H9 (cell line): ENCODE measurements at regions not wholly inside any gene's neighbourhood (a gene's known extent, or its start where the extent isn't known, plus 50 kb on each side); places are given as distances from the start of the nearest gene placed in this dataset.

ENCODE experiments used
- DNase-seq: peaks from one replicate; pipeline ENCODE4 v3.0.0-alpha.2; 2017
- H2AFZ ChIP-seq: one replicate; pipeline ENCODE4 v1.6.1; 2013; ENCODE audit warnings: mild to moderate bottlenecking, low read length, control low read depth, moderate library complexity
- H2AK5ac ChIP-seq: 2 replicates; pipeline ENCODE4 v1.6.1; 2013; ENCODE audit warnings: low read length, control low read depth, mixed read lengths; ENCODE audit not compliant: insufficient read length
- H2BK120ac ChIP-seq: one replicate; pipeline ENCODE4 v1.6.1; 2013; ENCODE audit warnings: low read depth, mild to moderate bottlenecking, low read length, control low read depth, inconsistent platforms; ENCODE audit not compliant: poor library complexity, severe bottlenecking
- H2BK12ac ChIP-seq: 2 replicates; pipeline ENCODE4 v1.6.1; 2013; ENCODE audit warnings: low read length, control low read depth, mixed read lengths, low read depth; ENCODE audit not compliant: insufficient read length
- H2BK15ac ChIP-seq: 2 replicates; pipeline ENCODE4 v1.6.1; 2013; ENCODE audit warnings: low read depth, low read length, control low read depth
- H2BK20ac ChIP-seq: one replicate; pipeline ENCODE4 v1.6.1; 2013; ENCODE audit warnings: low read depth, mild to moderate bottlenecking, low read length, control low read depth, inconsistent platforms; ENCODE audit not compliant: poor library complexity, severe bottlenecking
- H2BK5ac ChIP-seq: 2 replicates; pipeline ENCODE4 v1.6.1; 2013; ENCODE audit warnings: low read length, control low read depth, mixed read lengths; ENCODE audit not compliant: insufficient read length
- H3K14ac ChIP-seq: 2 replicates; pipeline ENCODE4 v1.6.1; 2013; ENCODE audit warnings: low read length, control low read depth; ENCODE audit not compliant: insufficient read depth
- H3K18ac ChIP-seq: 2 replicates; pipeline ENCODE4 v1.6.1; 2013; ENCODE audit warnings: low read depth, mild to moderate bottlenecking, mixed read lengths, low read length, control low read depth; ENCODE audit not compliant: insufficient read length
- H3K23ac ChIP-seq: 2 replicates; pipeline ENCODE4 v1.6.1; 2013; ENCODE audit warnings: low read length, control low read depth, mixed read lengths, low read depth; ENCODE audit not compliant: insufficient read length
- H3K23me2 ChIP-seq: 2 replicates; pipeline ENCODE4 v1.6.1; 2013; ENCODE audit warnings: low read depth, mild to moderate bottlenecking, mixed read lengths, low read length, control low read depth; ENCODE audit not compliant: insufficient read length, poor library complexity, severe bottlenecking
- H3K27ac ChIP-seq: 2 replicates; pipeline ENCODE4 v1.5.1; 2013; ENCODE audit warnings: low read length, control low read depth, mixed read lengths, low read depth; ENCODE audit not compliant: insufficient read length
- H3K27me3 ChIP-seq: 2 replicates; pipeline ENCODE4 v1.6.1; 2013; ENCODE audit warnings: low read length, control low read depth, inconsistent platforms; ENCODE audit not compliant: insufficient read depth
- H3K4ac ChIP-seq: 2 replicates; pipeline ENCODE4 v1.6.1; 2013; ENCODE audit warnings: low read depth, mild to moderate bottlenecking, control low read depth, inconsistent platforms, low read length, moderate library complexity
- H3K4me1 ChIP-seq: 2 replicates; pipeline ENCODE4 v1.6.1; 2013; ENCODE audit warnings: low read length, control low read depth, inconsistent platforms; ENCODE audit not compliant: insufficient read depth
- H3K4me2 ChIP-seq: 2 replicates; pipeline ENCODE4 v1.6.1; 2013; ENCODE audit warnings: low read length, control low read depth, mixed read lengths; ENCODE audit not compliant: insufficient read length, insufficient read depth
- H3K56ac ChIP-seq: 2 replicates; pipeline ENCODE4 v1.6.1; 2013; ENCODE audit warnings: low read depth, mild to moderate bottlenecking, mixed read lengths, low read length, control low read depth; ENCODE audit not compliant: insufficient read length
- H3K79me1 ChIP-seq: 2 replicates; pipeline ENCODE4 v1.6.1; 2013; ENCODE audit warnings: low read depth, mild to moderate bottlenecking, moderate library complexity, low read length, control low read depth, inconsistent platforms; ENCODE audit not compliant: insufficient read depth, poor library complexity, severe bottlenecking
- H3K79me2 ChIP-seq: 2 replicates; pipeline ENCODE4 v1.6.1; 2013; ENCODE audit warnings: low read length, control low read depth, inconsistent platforms; ENCODE audit not compliant: insufficient read depth
- H3K9ac ChIP-seq: 2 replicates; pipeline ENCODE4 v1.6.1; 2013; ENCODE audit warnings: low read length, control low read depth, mixed read lengths; ENCODE audit not compliant: insufficient read length; ENCODE audit errors: extremely low read depth
- H3K9me3 ChIP-seq: one replicate; pipeline ENCODE4 v1.6.1; 2013; ENCODE audit warnings: low read depth, low read length, inconsistent platforms; ENCODE audit not compliant: control insufficient read depth
- H3T11ph ChIP-seq: one replicate; pipeline ENCODE4 v1.6.1; 2013; ENCODE audit warnings: mild to moderate bottlenecking, low read length, control low read depth, inconsistent platforms
- H4K20me1 ChIP-seq: one replicate; pipeline ENCODE4 v1.6.1; 2013; ENCODE audit not compliant: control insufficient read depth, insufficient read length, insufficient read depth
- H4K5ac ChIP-seq: 2 replicates; pipeline ENCODE4 v1.6.1; 2013; ENCODE audit warnings: low read depth, mild to moderate bottlenecking, mixed read lengths, low read length, control low read depth; ENCODE audit not compliant: insufficient read length
- H4K8ac ChIP-seq: replicated peaks from 2 replicates; pipeline ENCODE4 v1.6.1; 2013; ENCODE audit warnings: low read length, control low read depth, mixed read lengths, low read depth; ENCODE audit not compliant: insufficient read length
- H4K91ac ChIP-seq: 2 replicates; pipeline ENCODE4 v1.6.1; 2013; ENCODE audit warnings: low read depth, mild to moderate bottlenecking, moderate library complexity, mixed read lengths, low read length, control low read depth; ENCODE audit not compliant: insufficient read length
- H3K27ac Mint-ChIP-seq, 3 experiments: 2 replicates in 2 of 3; 3 replicates in 1 of 3; pipeline ENCODE4 v1.8.0; 2020 to 2021; ENCODE audit warnings: mixed read lengths in 3 of 3, mild to moderate bottlenecking in 1 of 3, moderate library complexity in 1 of 3
- H3K27me3 Mint-ChIP-seq: 2 replicates; pipeline ENCODE4 v1.8.0; 2021; ENCODE audit warnings: low read depth, mild to moderate bottlenecking, moderate library complexity, mixed read lengths
- H3K36me3 Mint-ChIP-seq, 3 experiments: 2 replicates in 2 of 3; 3 replicates in 1 of 3; pipeline ENCODE4 v1.8.0; 2020 to 2021; ENCODE audit warnings: low read depth in 3 of 3, mixed read lengths in 3 of 3; ENCODE audit not compliant: insufficient read depth in 1 of 3
- H3K4me1 Mint-ChIP-seq, 2 experiments: 2 replicates each; pipeline ENCODE4 v1.8.0; 2020; ENCODE audit warnings: mixed read lengths in 2 of 2
- H3K4me3 Mint-ChIP-seq, 2 experiments: 2 replicates in 1 of 2; 3 replicates in 1 of 2; pipeline ENCODE4 v1.8.0; 2020 to 2021; ENCODE audit warnings: mild to moderate bottlenecking in 2 of 2, mixed read lengths in 2 of 2, moderate library complexity in 1 of 2
- H3K9me3 Mint-ChIP-seq, 2 experiments: 2 replicates in 1 of 2; 3 replicates in 1 of 2; pipeline ENCODE4 v1.8.0; 2020; ENCODE audit warnings: mild to moderate bottlenecking in 2 of 2, mixed read lengths in 2 of 2, moderate library complexity in 1 of 2
- WGBS: extraction: QIAGEN DNeasy Blood & Tissue Kit; methylation state at CpG from one replicate; pipeline ENCODE4 v1.1.7; 2013; ENCODE audit warnings: missing lambda C conversion rate, low lambda C conversion rate, mixed read lengths; ENCODE audit not compliant: insufficient read length; ENCODE audit errors: extremely low coverage; 5-methylcytosine and 5-hydroxymethylcytosine counted together
- TF ChIP-seq, protein P1 (sequence below): fragments of 200-600 bp; sonication (generic); conservative IDR thresholded peaks from 3 replicates; pipeline ENCODE4 v1.8.0; 2021; ENCODE audit warnings: antibody characterized with exemption, mild to moderate bottlenecking

DNA sequence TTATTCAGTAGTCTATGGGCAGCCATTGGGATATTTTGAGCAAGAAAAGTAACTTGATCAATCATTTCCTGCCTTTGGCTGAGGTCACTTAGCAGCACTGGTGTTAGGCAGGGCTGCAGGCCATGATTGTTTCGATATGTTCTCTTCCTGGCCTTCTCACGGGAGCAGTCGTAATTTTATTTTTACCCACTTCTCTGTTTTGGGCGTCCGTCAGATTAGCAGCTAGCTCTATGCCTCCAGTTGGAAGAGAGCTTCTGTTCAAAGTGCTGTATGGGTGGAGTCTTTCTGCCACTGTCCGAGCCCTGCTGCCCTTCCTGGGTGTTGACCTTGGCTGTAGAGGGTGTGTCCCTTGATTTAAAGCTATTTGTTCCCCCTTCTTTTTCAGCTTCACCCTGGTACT lies 123.4 kb upstream of the ROPN1 start:
- Histone ChIP-seq H3K9ac (no peak overlapping the region), H2BK5ac (no peak overlapping the region), H3T11ph (no peak overlapping the region), H3K79me1 (no peaks in the 10 kb centered on the region), H3K23ac (no peak overlapping the region), H2BK12ac (no peak overlapping the region), H3K23me2 (no peaks in the 10 kb centered on the region), H4K5ac (no peak overlapping the region), H2BK120ac (no peak overlapping the region), H3K79me2 (no peaks in the 10 kb centered on the region), H3K27ac (no peak overlapping the region), H3K56ac (no peak overlapping the region), H3K18ac (no peak overlapping the region), H2BK15ac (no peak overlapping the region), H4K20me1 (no peaks in the 10 kb centered on the region), H2AFZ (no peak overlapping the region), H3K4me1 (no peaks in the 10 kb centered on the region), H4K8ac (no peak overlapping the region), H3K9me3 (no peaks in the 10 kb centered on the region), H3K4ac (no peak overlapping the region), H3K14ac (no peak overlapping the region), H4K91ac (no peak overlapping the region), H3K27me3 (no peaks in the 10 kb centered on the region), H2AK5ac (no peak overlapping the region), H3K4me2 (no peak overlapping the region), H2BK20ac (no peak overlapping the region)
- peaks cover 13 to 18% of the 10 kb centered on the region in 2 experiments for H3K4me1 Mint-ChIP-seq
- H3K27me3 Mint-ChIP-seq: peaks cover 7% of the 10 kb centered on the region
- H3K9me3 Mint-ChIP-seq: peaks cover 0 to 3% of the 10 kb centered on the region in 2 experiments; a peak in 1 of 5 replicates
- DNase-seq: no peak
- WGBS: no CpG with 5 or more reads among the region's 6 CpGs
- H3K4me3 Mint-ChIP-seq: no peak overlapping the region
- no peak overlapping the region for H3K27ac Mint-ChIP-seq
- H3K36me3 Mint-ChIP-seq: peaks cover 0 to 1% (median 0%) of the 10 kb centered on the region in 3 experiments; a peak in 1 of 7 replicates
- TF ChIP-seq, protein P1, sequence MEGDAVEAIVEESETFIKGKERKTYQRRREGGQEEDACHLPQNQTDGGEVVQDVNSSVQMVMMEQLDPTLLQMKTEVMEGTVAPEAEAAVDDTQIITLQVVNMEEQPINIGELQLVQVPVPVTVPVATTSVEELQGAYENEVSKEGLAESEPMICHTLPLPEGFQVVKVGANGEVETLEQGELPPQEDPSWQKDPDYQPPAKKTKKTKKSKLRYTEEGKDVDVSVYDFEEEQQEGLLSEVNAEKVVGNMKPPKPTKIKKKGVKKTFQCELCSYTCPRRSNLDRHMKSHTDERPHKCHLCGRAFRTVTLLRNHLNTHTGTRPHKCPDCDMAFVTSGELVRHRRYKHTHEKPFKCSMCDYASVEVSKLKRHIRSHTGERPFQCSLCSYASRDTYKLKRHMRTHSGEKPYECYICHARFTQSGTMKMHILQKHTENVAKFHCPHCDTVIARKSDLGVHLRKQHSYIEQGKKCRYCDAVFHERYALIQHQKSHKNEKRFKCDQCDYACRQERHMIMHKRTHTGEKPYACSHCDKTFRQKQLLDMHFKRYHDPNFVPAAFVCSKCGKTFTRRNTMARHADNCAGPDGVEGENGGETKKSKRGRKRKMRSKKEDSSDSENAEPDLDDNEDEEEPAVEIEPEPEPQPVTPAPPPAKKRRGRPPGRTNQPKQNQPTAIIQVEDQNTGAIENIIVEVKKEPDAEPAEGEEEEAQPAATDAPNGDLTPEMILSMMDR: no peak
